AG04450 (cell line): ENCODE measurements at regions not wholly inside any gene's neighbourhood (a gene's known extent, or its start where the extent isn't known, plus 50 kb on each side); places are given as distances from the start of the nearest gene placed in this dataset.
"Not testable (repeated sequence)": the region's sequence is repeated elsewhere in the genome, so short reads cannot be mapped to it uniquely, and the experiment has no call there.

Experiments used
- CTCF ChIA-PET: fragments of 300-600, 350-600 bp; formaldehyde crosslinking; extraction: SDS; loops from one replicate; lab custom pipeline; 2022; ENCODE audit warnings: antibody characterized with exemption, inconsistent platforms; lab: Charles Lee
- POLR2A ChIA-PET: fragments of 350-600 bp; formaldehyde crosslinking; extraction: SDS; loops from one replicate; lab custom pipeline; 2021; ENCODE audit warnings: antibody characterized with exemption, inconsistent platforms; lab: Yijun Ruan, JAX
- DNase-seq: peaks from one replicate; pipeline ENCODE4 v3.0.0-alpha.2; 2011; ENCODE audit warnings: low read depth, low spot score
- H3K27ac ChIP-seq: one replicate; pipeline ENCODE4 v1.5.1; 2012; ENCODE audit warnings: low read depth, low read length, control low read depth
- H3K27me3 ChIP-seq: one replicate; pipeline ENCODE4 v1.6.0; 2012; ENCODE audit warnings: low read length; ENCODE audit not compliant: control insufficient read depth, insufficient read depth
- H3K4me3 ChIP-seq: 2 replicates; pipeline ENCODE4 v1.5.1; 2011; ENCODE audit warnings: mild to moderate bottlenecking, low read depth, low read length, control low read depth
- H3K9me3 ChIP-seq: 2 replicates; pipeline ENCODE4 v1.5.1; 2012; ENCODE audit warnings: low read length; ENCODE audit not compliant: control insufficient read depth, insufficient read depth
- CTCF ChIP-seq: IDR thresholded peaks from 2 replicates; pipeline ENCODE4 v1.5.1; 2011; ENCODE audit warnings: low read depth, low read length, control low read depth, inconsistent platforms

- no peaks in the 10 kb centered on the region for H3K27me3 ChIP-seq
- no peak overlapping the region for H3K27ac ChIP-seq
- H3K9me3 ChIP-seq: no peaks in the 10 kb centered on the region
- ChIA-PET CTCF (interaction anchor here (0.7 kb wide), 1 partner anchor 301 kb away, joined by 3 read pairs; no protein-coding TSS in a partner anchor), POLR2A (no interaction called here)
- no peak for TF ChIP-seq CTCF
- no peak overlapping the region for H3K4me3 ChIP-seq
- no peak for DNase-seq
Measured at GRCh38 chr18:43965691-43966090, 688.4 kb upstream of the SYT4 start.

GRCh38 chr18:43970656-43971055 lies 693.4 kb upstream of the SYT4 start:
- Histone ChIP-seq H3K27me3 (no peaks in the 10 kb centered on the region), H3K4me3 (no peak overlapping the region), H3K27ac (no peak overlapping the region), H3K9me3 (no peaks in the 10 kb centered on the region)
- CTCF ChIA-PET: no interaction called here
- no peak for DNase-seq
- no peak for TF ChIP-seq CTCF
- POLR2A ChIA-PET: no interaction called here

- no peak for DNase-seq
- no peak for TF ChIP-seq CTCF
- POLR2A ChIA-PET: no interaction called here
- H3K27me3 ChIP-seq: no peaks in the 10 kb centered on the region
- H3K4me3 ChIP-seq: no peak overlapping the region
- no peak overlapping the region for H3K27ac ChIP-seq
- CTCF ChIA-PET: no interaction called here
- no peaks in the 10 kb centered on the region for H3K9me3 ChIP-seq
Measured at GRCh38 chr18:43978174-43978573, 700.9 kb upstream of the SYT4 start.

- Histone ChIP-seq H3K4me3 (no peak overlapping the region), H3K9me3 (no peaks in the 10 kb centered on the region), H3K27ac (no peak overlapping the region), H3K27me3 (no peaks in the 10 kb centered on the region)
- no peak for TF ChIP-seq CTCF
- CTCF ChIA-PET: no interaction called here
- no peak for DNase-seq
- POLR2A ChIA-PET: no interaction called here
Measured at GRCh38 chr18:43982582-43982981, 698.1 kb upstream of the SETBP1 start.

- POLR2A ChIA-PET, H3K27ac ChIP-seq, H3K4me3 ChIP-seq, CTCF ChIA-PET, H3K27me3 ChIP-seq, DNase-seq, H3K9me3 ChIP-seq: not testable (repeated sequence)
Measured at GRCh38 chr18:43987061-43987460, 693.6 kb upstream of the SETBP1 start.

GRCh38 chr18:43992741-43993140 lies 687.9 kb upstream of the SETBP1 start:
- ChIA-PET POLR2A (no interaction called here), CTCF (no interaction called here)
- DNase-seq: no peak
- Histone ChIP-seq H3K4me3 (no peak overlapping the region), H3K27ac (no peak overlapping the region), H3K27me3 (no peaks in the 10 kb centered on the region), H3K9me3 (no peaks in the 10 kb centered on the region)
- TF ChIP-seq CTCF: no peak
